ENCODE measurements at regions not wholly inside any gene's neighbourhood (a gene's known extent, or its start where the extent isn't known, plus 50 kb on each side); places are given as distances from the start of the nearest gene placed in this dataset.

DNA sequence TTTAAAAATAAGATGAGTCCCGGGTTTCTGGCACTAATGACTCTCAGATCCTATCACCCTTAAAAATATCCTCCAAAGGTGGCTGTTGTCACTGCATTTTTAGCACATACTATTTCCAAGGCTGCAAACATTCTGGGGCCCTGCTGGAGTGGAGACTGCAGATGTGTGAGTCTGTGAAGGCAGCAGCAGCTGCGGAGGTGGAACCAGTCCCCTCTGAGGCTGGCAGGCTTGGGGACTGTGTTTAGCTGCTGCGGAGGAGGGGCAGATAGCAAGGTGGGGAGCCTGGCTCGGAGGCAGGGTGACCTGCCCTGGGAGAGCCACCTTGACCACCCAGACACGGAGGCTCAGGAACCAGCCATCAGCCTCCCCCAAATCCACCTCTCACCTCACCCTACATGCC, 77.0 kb downstream of the C5orf15 start (continued):
- TF ChIP-seq, protein P1, sequence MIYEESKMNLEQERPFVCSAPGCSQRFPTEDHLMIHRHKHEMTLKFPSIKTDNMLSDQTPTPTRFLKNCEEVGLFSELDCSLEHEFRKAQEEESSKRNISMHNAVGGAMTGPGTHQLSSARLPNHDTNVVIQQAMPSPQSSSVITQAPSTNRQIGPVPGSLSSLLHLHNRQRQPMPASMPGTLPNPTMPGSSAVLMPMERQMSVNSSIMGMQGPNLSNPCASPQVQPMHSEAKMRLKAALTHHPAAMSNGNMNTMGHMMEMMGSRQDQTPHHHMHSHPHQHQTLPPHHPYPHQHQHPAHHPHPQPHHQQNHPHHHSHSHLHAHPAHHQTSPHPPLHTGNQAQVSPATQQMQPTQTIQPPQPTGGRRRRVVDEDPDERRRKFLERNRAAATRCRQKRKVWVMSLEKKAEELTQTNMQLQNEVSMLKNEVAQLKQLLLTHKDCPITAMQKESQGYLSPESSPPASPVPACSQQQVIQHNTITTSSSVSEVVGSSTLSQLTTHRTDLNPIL (CRISPR knock-in tag; IDR thresholded peaks at IDR 0.05; ENCODE audit: low read depth) = no peak
- TF ChIP-seq BACH2 (CRISPR knock-in tag; IDR thresholded peaks at IDR 0.05; ENCODE audit: borderline replicate concordance) = no peak

DNA sequence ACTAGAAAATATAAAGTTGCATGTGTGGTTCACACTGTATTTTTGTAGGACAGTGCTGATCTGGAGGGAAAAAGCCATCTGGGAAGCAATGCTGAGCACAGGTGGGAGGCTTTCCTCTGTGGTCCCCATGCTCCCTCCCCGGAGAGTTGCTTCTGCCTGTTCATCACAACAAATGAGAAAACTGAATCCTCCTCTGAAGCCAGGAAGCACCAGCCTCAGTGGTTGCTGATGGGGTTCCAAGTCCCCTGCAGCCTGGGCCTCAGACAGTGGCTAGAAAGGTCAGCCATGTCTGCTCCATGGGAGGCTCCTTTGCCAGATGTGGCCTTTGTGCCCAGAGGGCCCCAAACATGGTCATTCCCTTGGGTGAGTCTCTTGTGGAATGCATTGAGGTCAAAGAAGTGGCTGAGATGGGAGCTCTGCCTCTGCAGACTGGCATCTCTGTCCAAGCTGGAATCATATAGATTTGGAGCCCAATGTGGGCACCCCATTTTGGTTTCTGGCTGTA, 77.6 kb downstream of the C5orf15 start:
- TF ChIP-seq OSR1 (CRISPR knock-in tag; IDR thresholded peaks at IDR 0.05) (no peak), TCF4 (CRISPR knock-in tag; IDR thresholded peaks at IDR 0.05; ENCODE audit: borderline replicate concordance) (no peak), ZNF8 (CRISPR knock-in tag; IDR thresholded peaks at IDR 0.05) (no peak), GLIS3 (CRISPR knock-in tag; IDR thresholded peaks at IDR 0.05) (no peak), BACH2 (CRISPR knock-in tag; IDR thresholded peaks at IDR 0.05; ENCODE audit: borderline replicate concordance) (no peak), ISL1 (CRISPR knock-in tag; IDR thresholded peaks at IDR 0.05) (no peak), ARNTL (CRISPR knock-in tag; IDR thresholded peaks at IDR 0.05; ENCODE audit: borderline replicate concordance, low read depth) (no peak), ZNF565 (CRISPR knock-in tag; conservative IDR thresholded peaks at IDR 0.05; ENCODE audit: low read depth) (no peak), SNAI2 (CRISPR knock-in tag; IDR thresholded peaks at IDR 0.05) (no peak), ZFP3 (CRISPR knock-in tag; IDR thresholded peaks at IDR 0.05) (no peak), PPARA (CRISPR knock-in tag; IDR thresholded peaks at IDR 0.05; ENCODE audit: borderline replicate concordance) (no peak)
- TF ChIP-seq, protein P2, sequence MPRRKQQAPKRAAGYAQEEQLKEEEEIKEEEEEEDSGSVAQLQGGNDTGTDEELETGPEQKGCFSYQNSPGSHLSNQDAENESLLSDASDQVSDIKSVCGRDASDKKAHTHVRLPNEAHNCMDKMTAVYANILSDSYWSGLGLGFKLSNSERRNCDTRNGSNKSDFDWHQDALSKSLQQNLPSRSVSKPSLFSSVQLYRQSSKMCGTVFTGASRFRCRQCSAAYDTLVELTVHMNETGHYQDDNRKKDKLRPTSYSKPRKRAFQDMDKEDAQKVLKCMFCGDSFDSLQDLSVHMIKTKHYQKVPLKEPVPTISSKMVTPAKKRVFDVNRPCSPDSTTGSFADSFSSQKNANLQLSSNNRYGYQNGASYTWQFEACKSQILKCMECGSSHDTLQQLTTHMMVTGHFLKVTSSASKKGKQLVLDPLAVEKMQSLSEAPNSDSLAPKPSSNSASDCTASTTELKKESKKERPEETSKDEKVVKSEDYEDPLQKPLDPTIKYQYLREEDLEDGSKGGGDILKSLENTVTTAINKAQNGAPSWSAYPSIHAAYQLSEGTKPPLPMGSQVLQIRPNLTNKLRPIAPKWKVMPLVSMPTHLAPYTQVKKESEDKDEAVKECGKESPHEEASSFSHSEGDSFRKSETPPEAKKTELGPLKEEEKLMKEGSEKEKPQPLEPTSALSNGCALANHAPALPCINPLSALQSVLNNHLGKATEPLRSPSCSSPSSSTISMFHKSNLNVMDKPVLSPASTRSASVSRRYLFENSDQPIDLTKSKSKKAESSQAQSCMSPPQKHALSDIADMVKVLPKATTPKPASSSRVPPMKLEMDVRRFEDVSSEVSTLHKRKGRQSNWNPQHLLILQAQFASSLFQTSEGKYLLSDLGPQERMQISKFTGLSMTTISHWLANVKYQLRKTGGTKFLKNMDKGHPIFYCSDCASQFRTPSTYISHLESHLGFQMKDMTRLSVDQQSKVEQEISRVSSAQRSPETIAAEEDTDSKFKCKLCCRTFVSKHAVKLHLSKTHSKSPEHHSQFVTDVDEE (CRISPR knock-in tag; IDR thresholded peaks at IDR 0.05) = no peak
- ATAC-seq = no peak

DNA sequence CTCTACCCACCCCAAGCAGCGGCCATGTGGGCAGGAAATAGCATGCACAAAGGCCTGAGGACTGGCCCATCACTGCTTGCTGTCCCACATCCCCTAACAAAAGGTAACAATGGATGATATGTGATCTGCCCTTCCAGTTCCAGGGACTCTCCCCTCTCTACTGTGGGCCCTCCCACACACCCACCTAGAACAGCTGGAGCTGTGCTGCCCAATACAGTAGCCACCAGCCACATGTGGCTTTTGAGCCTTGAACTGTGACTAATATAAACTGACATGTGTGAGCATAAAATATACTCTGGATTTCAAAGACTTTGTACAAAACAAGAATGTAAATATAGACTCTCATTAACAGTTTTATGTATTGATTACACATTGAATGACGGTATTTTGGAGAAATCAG, 78.1 kb downstream of the C5orf15 start:
- TF ChIP-seq GLIS3 (CRISPR knock-in tag; IDR thresholded peaks at IDR 0.05) = no peak
- TF ChIP-seq ZC3H10 (CRISPR knock-in tag; IDR thresholded peaks at IDR 0.05) = no peak
- no peak for TF ChIP-seq BACH2 (CRISPR knock-in tag; IDR thresholded peaks at IDR 0.05; ENCODE audit: borderline replicate concordance)
- no peak for TF ChIP-seq SNAI2 (CRISPR knock-in tag; IDR thresholded peaks at IDR 0.05)
- TF ChIP-seq OSR1 (CRISPR knock-in tag; IDR thresholded peaks at IDR 0.05) = no peak
- no peak for TF ChIP-seq ARNTL (CRISPR knock-in tag; IDR thresholded peaks at IDR 0.05; ENCODE audit: borderline replicate concordance, low read depth)
- TF ChIP-seq ISL1 (CRISPR knock-in tag; IDR thresholded peaks at IDR 0.05) = no peak
- TF ChIP-seq ZFP3 (CRISPR knock-in tag; IDR thresholded peaks at IDR 0.05) = no peak
- TF ChIP-seq, protein P3, sequence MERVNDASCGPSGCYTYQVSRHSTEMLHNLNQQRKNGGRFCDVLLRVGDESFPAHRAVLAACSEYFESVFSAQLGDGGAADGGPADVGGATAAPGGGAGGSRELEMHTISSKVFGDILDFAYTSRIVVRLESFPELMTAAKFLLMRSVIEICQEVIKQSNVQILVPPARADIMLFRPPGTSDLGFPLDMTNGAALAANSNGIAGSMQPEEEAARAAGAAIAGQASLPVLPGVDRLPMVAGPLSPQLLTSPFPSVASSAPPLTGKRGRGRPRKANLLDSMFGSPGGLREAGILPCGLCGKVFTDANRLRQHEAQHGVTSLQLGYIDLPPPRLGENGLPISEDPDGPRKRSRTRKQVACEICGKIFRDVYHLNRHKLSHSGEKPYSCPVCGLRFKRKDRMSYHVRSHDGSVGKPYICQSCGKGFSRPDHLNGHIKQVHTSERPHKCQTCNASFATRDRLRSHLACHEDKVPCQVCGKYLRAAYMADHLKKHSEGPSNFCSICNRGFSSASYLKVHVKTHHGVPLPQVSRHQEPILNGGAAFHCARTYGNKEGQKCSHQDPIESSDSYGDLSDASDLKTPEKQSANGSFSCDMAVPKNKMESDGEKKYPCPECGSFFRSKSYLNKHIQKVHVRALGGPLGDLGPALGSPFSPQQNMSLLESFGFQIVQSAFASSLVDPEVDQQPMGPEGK (CRISPR knock-in tag; IDR thresholded peaks at IDR 0.05; ENCODE audit: borderline replicate concordance) = no peak
- TF ChIP-seq PPARA (CRISPR knock-in tag; IDR thresholded peaks at IDR 0.05; ENCODE audit: borderline replicate concordance) = no peak
- TF ChIP-seq, protein P4, sequence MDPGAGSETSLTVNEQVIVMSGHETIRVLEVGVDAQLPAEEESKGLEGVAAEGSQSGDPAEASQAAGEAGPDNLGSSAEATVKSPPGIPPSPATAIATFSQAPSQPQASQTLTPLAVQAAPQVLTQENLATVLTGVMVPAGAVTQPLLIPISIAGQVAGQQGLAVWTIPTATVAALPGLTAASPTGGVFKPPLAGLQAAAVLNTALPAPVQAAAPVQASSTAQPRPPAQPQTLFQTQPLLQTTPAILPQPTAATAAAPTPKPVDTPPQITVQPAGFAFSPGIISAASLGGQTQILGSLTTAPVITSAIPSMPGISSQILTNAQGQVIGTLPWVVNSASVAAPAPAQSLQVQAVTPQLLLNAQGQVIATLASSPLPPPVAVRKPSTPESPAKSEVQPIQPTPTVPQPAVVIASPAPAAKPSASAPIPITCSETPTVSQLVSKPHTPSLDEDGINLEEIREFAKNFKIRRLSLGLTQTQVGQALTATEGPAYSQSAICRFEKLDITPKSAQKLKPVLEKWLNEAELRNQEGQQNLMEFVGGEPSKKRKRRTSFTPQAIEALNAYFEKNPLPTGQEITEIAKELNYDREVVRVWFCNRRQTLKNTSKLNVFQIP (CRISPR knock-in tag; IDR thresholded peaks at IDR 0.05; ENCODE audit: borderline replicate concordance, low read depth) = no peak
- TF ChIP-seq CSDC2 (CRISPR knock-in tag; IDR thresholded peaks at IDR 0.05) = no peak
- TF ChIP-seq, protein P5, sequence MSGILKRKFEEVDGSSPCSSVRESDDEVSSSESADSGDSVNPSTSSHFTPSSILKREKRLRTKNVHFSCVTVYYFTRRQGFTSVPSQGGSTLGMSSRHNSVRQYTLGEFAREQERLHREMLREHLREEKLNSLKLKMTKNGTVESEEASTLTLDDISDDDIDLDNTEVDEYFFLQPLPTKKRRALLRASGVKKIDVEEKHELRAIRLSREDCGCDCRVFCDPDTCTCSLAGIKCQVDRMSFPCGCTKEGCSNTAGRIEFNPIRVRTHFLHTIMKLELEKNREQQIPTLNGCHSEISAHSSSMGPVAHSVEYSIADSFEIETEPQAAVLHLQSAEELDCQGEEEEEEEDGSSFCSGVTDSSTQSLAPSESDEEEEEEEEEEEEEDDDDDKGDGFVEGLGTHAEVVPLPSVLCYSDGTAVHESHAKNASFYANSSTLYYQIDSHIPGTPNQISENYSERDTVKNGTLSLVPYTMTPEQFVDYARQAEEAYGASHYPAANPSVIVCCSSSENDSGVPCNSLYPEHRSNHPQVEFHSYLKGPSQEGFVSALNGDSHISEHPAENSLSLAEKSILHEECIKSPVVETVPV (CRISPR knock-in tag; IDR thresholded peaks at IDR 0.05) = no peak
- TF ChIP-seq ZNF565 (CRISPR knock-in tag; conservative IDR thresholded peaks at IDR 0.05; ENCODE audit: low read depth) = no peak
- no peak for TF ChIP-seq RARB (CRISPR knock-in tag; IDR thresholded peaks at IDR 0.05)
- TF ChIP-seq, protein P2 (CRISPR knock-in tag; IDR thresholded peaks at IDR 0.05) = no peak
- no peak for TF ChIP-seq TCF4 (CRISPR knock-in tag; IDR thresholded peaks at IDR 0.05; ENCODE audit: borderline replicate concordance)
- TF ChIP-seq TOX (CRISPR knock-in tag; IDR thresholded peaks at IDR 0.05; ENCODE audit: borderline replicate concordance) = no peak
- ATAC-seq = no peak
